ENCODE measurements at regions not wholly inside any gene's neighbourhood (a gene's known extent, or its start where the extent isn't known, plus 50 kb on each side); places are given as distances from the start of the nearest gene placed in this dataset.
"Not testable (repeated sequence)": the region's sequence is repeated elsewhere in the genome, so short reads cannot be mapped to it uniquely, and the experiment has no call there.

- WGBS, 2 donors, result 69 to 89% methylated on average over 5 of the region's 5 CpGs
- no peak for DNase-seq
- no peak for ATAC-seq
- TF ChIP-seq CTCF (IDR thresholded peaks at IDR 0.05), result no peak
- Histone ChIP-seq H3K9me3 (peaks cover 0 to 17% (median 0%) of the 10 kb centered on the region in 11 donors), H3K4me3 (no peak overlapping the region), H3K27me3 (no peaks in the 10 kb centered on the region), H3K27ac (no peak overlapping the region), H3K4me1 (no peaks in the 10 kb centered on the region), H3K36me3 (no peaks in the 10 kb centered on the region)
- intact Hi-C loops (cut with DNase I), result no loop called here
These were observed 776.1 kb downstream of the KCNJ2 start for GRCh38 chr17:70945386-70945785.

- H3K36me3 ChIP-seq, result no peaks in the 10 kb centered on the region
- DNase-seq, result no peak
- no peak overlapping the region for H3K27ac ChIP-seq
- intact Hi-C loops (cut with DNase I), result no loop called here
- TF ChIP-seq CTCF (IDR thresholded peaks at IDR 0.05), result no peak
- H3K9me3 ChIP-seq, result peaks cover 0 to 17% (median 0%) of the 10 kb centered on the region in 11 donors
- WGBS, 2 donors, result 88 to 93% methylated on average over 2 of the region's 2 CpGs
- no peaks in the 10 kb centered on the region for H3K27me3 ChIP-seq
- H3K4me1 ChIP-seq, result no peaks in the 10 kb centered on the region
- H3K4me3 ChIP-seq, result no peak overlapping the region
- no peak for ATAC-seq
These were observed 777.9 kb downstream of the KCNJ2 start for GRCh38 chr17:70947215-70947614.

- Histone ChIP-seq H3K27ac (no peak overlapping the region), H3K4me3 (no peak overlapping the region), H3K27me3 (no peaks in the 10 kb centered on the region), H3K4me1 (no peaks in the 10 kb centered on the region), H3K36me3 (no peaks in the 10 kb centered on the region), H3K9me3 (peaks cover 0 to 21% (median under 1%) of the 10 kb centered on the region in 11 donors)
- intact Hi-C loops (cut with DNase I), result no loop called here
- 88 to 92% methylated on average over 17 of the region's 17 CpGs for WGBS, 2 donors
- no peak for TF ChIP-seq CTCF (IDR thresholded peaks at IDR 0.05)
- DNase-seq (no peak), ATAC-seq (no peak)
These were observed 778.6 kb downstream of the KCNJ2 start for GRCh38 chr17:70947636-70948565.

GRCh38 chr17:70953140-70953539 lies 783.8 kb downstream of the KCNJ2 start:
- H3K27me3 ChIP-seq, H3K27ac ChIP-seq, H3K36me3 ChIP-seq, H3K4me1 ChIP-seq, DNase-seq, ATAC-seq, H3K4me3 ChIP-seq: not testable (repeated sequence)
- peaks cover 0 to 24% (median 5%) of the 10 kb centered on the region in 11 donors for H3K9me3 ChIP-seq
- intact Hi-C loops (cut with DNase I), result loop anchor here in 1 of 10 donors (5.0 kb wide), 1 partner anchor 51 kb away; no protein-coding TSS in a partner anchor
- WGBS, 2 donors, result 78 to 81% methylated on average over 1 of the region's 1 CpG

GRCh38 chr17:70955441-70955840 lies 786.1 kb downstream of the KCNJ2 start:
- Histone ChIP-seq H3K27me3 (no peaks in the 10 kb centered on the region), H3K36me3 (no peaks in the 10 kb centered on the region), H3K4me3 (no peak overlapping the region), H3K9me3 (peaks cover 0 to 14% (median 5%) of the 10 kb centered on the region in 11 donors), H3K27ac (no peak overlapping the region), H3K4me1 (no peaks in the 10 kb centered on the region)
- intact Hi-C loops (cut with DNase I), result no loop called here
- ATAC-seq (no peak), DNase-seq (no peak)
- WGBS, 2 donors, result 81% methylated on average over 7 of the region's 7 CpGs
- no peak for TF ChIP-seq CTCF (IDR thresholded peaks at IDR 0.05)
